ENCODE measurements at regions not wholly inside any gene's neighbourhood (a gene's known extent, or its start where the extent isn't known, plus 50 kb on each side); places are given as distances from the start of the nearest gene placed in this dataset.

GRCh38 chr20:39553120-39553519 is 591.0 kb downstream of the DHX35 start:
- Histone ChIP-seq H3K27me3 (no peaks in the 10 kb centered on the region), H3K4me1 (no peaks in the 10 kb centered on the region), H3K36me3 (no peaks in the 10 kb centered on the region), H3K4me3 (no peak overlapping the region), H3K27ac (no peak overlapping the region), H3K9me3 (no peaks in the 10 kb centered on the region)
- intact Hi-C loops (cut with DNase I): no loop called here
- DNase-seq (ENCODE audit: extremely low spot score in 2 of 2): no peak
- no peak for TF ChIP-seq POLR2A (IDR thresholded peaks at IDR 0.05)
- TF ChIP-seq CTCF (IDR thresholded peaks at IDR 0.05): no peak
- no peak for TF ChIP-seq POLR2AphosphoS5 (IDR thresholded peaks at IDR 0.05; ENCODE audit: insufficient read depth in 1 of 2, low read depth in 1 of 2)

GRCh38 chr20:39549733-39550132 is 587.6 kb downstream of the DHX35 start:
- H3K27ac ChIP-seq: no peak overlapping the region
- H3K4me1 ChIP-seq: no peaks in the 10 kb centered on the region
- no peak overlapping the region for H3K4me3 ChIP-seq
- no peaks in the 10 kb centered on the region for H3K9me3 ChIP-seq
- TF ChIP-seq CTCF (IDR thresholded peaks at IDR 0.05) (no peak), POLR2AphosphoS5 (IDR thresholded peaks at IDR 0.05; ENCODE audit: insufficient read depth in 1 of 2, low read depth in 1 of 2) (no peak), POLR2A (IDR thresholded peaks at IDR 0.05) (no peak)
- H3K36me3 ChIP-seq: no peaks in the 10 kb centered on the region
- intact Hi-C loops (cut with DNase I): no loop called here
- DNase-seq (ENCODE audit: extremely low spot score in 2 of 2): no peak
- no peaks in the 10 kb centered on the region for H3K27me3 ChIP-seq

GRCh38 chr20:39547546-39548408 is 585.6 kb downstream of the DHX35 start:
- Histone ChIP-seq H3K4me1 (no peaks in the 10 kb centered on the region), H3K9me3 (no peaks in the 10 kb centered on the region), H3K4me3 (no peak overlapping the region), H3K36me3 (no peaks in the 10 kb centered on the region), H3K27me3 (no peaks in the 10 kb centered on the region), H3K27ac (no peak overlapping the region)
- TF ChIP-seq CTCF (IDR thresholded peaks at IDR 0.05): no peak
- no peak for TF ChIP-seq POLR2AphosphoS5 (IDR thresholded peaks at IDR 0.05; ENCODE audit: insufficient read depth in 1 of 2, low read depth in 1 of 2)
- no peak for TF ChIP-seq POLR2A (IDR thresholded peaks at IDR 0.05)
- no peak for DNase-seq (ENCODE audit: extremely low spot score in 2 of 2)
- intact Hi-C loops (cut with DNase I): no loop called here

- Histone ChIP-seq H3K4me3 (no peak overlapping the region), H3K36me3 (no peaks in the 10 kb centered on the region), H3K9me3 (no peaks in the 10 kb centered on the region), H3K27me3 (no peaks in the 10 kb centered on the region), H3K27ac (no peak overlapping the region), H3K4me1 (no peaks in the 10 kb centered on the region)
- no peak for TF ChIP-seq POLR2A (IDR thresholded peaks at IDR 0.05)
- no peak for TF ChIP-seq POLR2AphosphoS5 (IDR thresholded peaks at IDR 0.05; ENCODE audit: insufficient read depth in 1 of 2, low read depth in 1 of 2)
- TF ChIP-seq CTCF (IDR thresholded peaks at IDR 0.05): no peak
- intact Hi-C loops (cut with DNase I): no loop called here
- DNase-seq (ENCODE audit: extremely low spot score in 2 of 2): no peak
Observed at GRCh38 chr20:39541136-39541803, 579.1 kb downstream of the DHX35 start.

GRCh38 chr20:39538317-39538716 is 576.2 kb downstream of the DHX35 start:
- Histone ChIP-seq H3K36me3 (no peaks in the 10 kb centered on the region), H3K4me1 (no peaks in the 10 kb centered on the region), H3K4me3 (no peak overlapping the region), H3K9me3 (no peaks in the 10 kb centered on the region), H3K27me3 (no peaks in the 10 kb centered on the region), H3K27ac (no peak overlapping the region)
- intact Hi-C loops (cut with DNase I): no loop called here
- TF ChIP-seq POLR2A (IDR thresholded peaks at IDR 0.05): no peak
- TF ChIP-seq POLR2AphosphoS5 (IDR thresholded peaks at IDR 0.05; ENCODE audit: insufficient read depth in 1 of 2, low read depth in 1 of 2): no peak
- TF ChIP-seq CTCF (IDR thresholded peaks at IDR 0.05): no peak
- no peak for DNase-seq (ENCODE audit: extremely low spot score in 2 of 2)
